ENCODE measurements at regions not wholly inside any gene's neighbourhood (a gene's known extent, or its start where the extent isn't known, plus 50 kb on each side); places are given as distances from the start of the nearest gene placed in this dataset.

GRCh38 chr6:43962458-43962857, 164.8 kb downstream of the MRPL14 start:
- TF ChIP-seq Cebpa-rat (IDR thresholded peaks at IDR 0.05) = no peak
- Histone ChIP-seq H3K9ac (no peak overlapping the region), H3K36me3 (no peaks in the 10 kb centered on the region), H3K27me3 (no peaks in the 10 kb centered on the region), H4K20me1 (no peaks in the 10 kb centered on the region), H3K4me3 (no peak overlapping the region), H3K27ac (no peak overlapping the region), H3K4me1 (peaks cover 0 to 11% (median 0%) of the 10 kb centered on the region in 10 experiments; a peak in 6 of 20 replicates), H3K9me3 (replicated peaks in 1 of 11) (no peaks in the 10 kb centered on the region), H3K4me2 (no peak overlapping the region)

- H4K20me1 ChIP-seq = no peaks in the 10 kb centered on the region
- H3K9ac ChIP-seq = no peak overlapping the region
- no peak overlapping the region for H3K4me3 ChIP-seq
- no peaks in the 10 kb centered on the region for H3K27me3 ChIP-seq
- H3K36me3 ChIP-seq = no peaks in the 10 kb centered on the region
- H3K4me1 ChIP-seq = peaks cover 0 to 7% (median under 1%) of the 10 kb centered on the region in 10 experiments; a peak in 5 of 20 replicates
- no peak overlapping the region for H3K4me2 ChIP-seq
- H3K9me3 ChIP-seq (replicated peaks in 1 of 11) = peaks cover 0 to 10% (median 0%) of the 10 kb centered on the region in 11 experiments; a peak in 4 of 22 replicates
- TF ChIP-seq Cebpa-rat (IDR thresholded peaks at IDR 0.05) = no peak
- no peak overlapping the region for H3K27ac ChIP-seq
These were observed 170.0 kb downstream of the MRPL14 start for GRCh38 chr6:43957273-43957672.

- peaks cover 0 to 10% (median 0%) of the 10 kb centered on the region in 11 experiments; a peak in 4 of 22 replicates for H3K9me3 ChIP-seq (replicated peaks in 1 of 11)
- H3K36me3 ChIP-seq = no peaks in the 10 kb centered on the region
- H3K4me1 ChIP-seq = peaks cover 0 to 11% (median 7%) of the 10 kb centered on the region in 10 experiments; a peak in 10 of 20 replicates
- H4K20me1 ChIP-seq = no peaks in the 10 kb centered on the region
- TF ChIP-seq Cebpa-rat (IDR thresholded peaks at IDR 0.05) = no peak
- no peak overlapping the region for H3K9ac ChIP-seq
- H3K27me3 ChIP-seq = no peaks in the 10 kb centered on the region
- H3K4me2 ChIP-seq = no peak overlapping the region
- H3K27ac ChIP-seq = no peak overlapping the region
- no peak overlapping the region for H3K4me3 ChIP-seq
These were observed 170.8 kb downstream of the MRPL14 start for GRCh38 chr6:43956478-43956877.

DNA sequence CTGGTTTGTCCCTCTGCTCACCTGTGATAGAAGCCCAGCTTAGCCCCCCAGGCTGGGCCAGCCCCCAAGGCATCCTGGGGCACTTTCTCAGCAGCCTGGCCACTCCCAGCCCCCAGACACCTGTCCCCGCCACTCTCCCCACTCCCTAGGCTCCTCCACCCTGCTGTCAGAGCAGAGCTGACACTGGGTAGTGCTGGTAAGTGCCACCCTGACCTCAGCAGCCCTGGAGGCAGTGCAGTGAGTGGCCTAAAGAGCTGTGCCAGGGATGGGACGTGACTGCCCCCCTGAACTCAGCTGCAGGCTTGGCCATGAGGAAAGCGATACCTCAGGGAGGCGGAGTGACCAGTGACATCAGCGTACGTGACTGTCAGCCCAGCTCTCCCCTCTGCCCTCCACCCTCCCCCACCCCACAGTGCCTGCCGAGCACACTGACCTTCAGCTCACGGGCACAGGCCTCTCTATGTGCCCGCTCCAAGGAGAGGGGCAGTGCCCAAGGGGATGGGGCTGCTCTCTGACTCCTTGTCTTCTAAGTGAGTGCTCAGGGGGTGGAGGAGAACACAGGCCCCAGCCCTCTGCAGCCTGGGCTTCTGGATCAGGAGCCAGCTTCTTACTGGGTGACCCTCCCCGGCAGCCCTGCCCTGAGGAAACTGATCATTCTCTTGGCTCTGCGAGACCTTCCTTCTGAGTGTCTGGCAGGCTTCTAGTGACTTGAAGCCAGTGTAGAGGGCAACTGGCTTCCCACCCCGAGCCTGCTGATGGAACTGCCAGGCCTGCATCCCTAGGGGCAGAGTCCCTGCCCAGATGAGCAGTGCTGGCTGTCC, 172.7 kb downstream of the MRPL14 start:
- H3K9ac ChIP-seq = no peak overlapping the region
- H3K9me3 ChIP-seq (replicated peaks in 1 of 11) = peaks cover 0 to 10% (median 0%) of the 10 kb centered on the region in 11 experiments; a peak in 4 of 22 replicates
- no peak overlapping the region for H3K4me2 ChIP-seq
- TF ChIP-seq Cebpa-rat (IDR thresholded peaks at IDR 0.05) = no peak
- no peaks in the 10 kb centered on the region for H3K27me3 ChIP-seq
- H3K27ac ChIP-seq = no peak overlapping the region
- no peak overlapping the region for H3K4me3 ChIP-seq
- peaks cover 0 to 19% (median 12%) of the 10 kb centered on the region in 10 experiments; a peak in 10 of 20 replicates for H3K4me1 ChIP-seq
- no peaks in the 10 kb centered on the region for H3K36me3 ChIP-seq
- H4K20me1 ChIP-seq = no peaks in the 10 kb centered on the region

GRCh38 chr6:43953794-43954310, 173.4 kb downstream of the MRPL14 start:
- Histone ChIP-seq H3K4me2 (no peak overlapping the region), H3K4me3 (no peak overlapping the region), H3K9me3 (replicated peaks in 1 of 11) (peaks cover 0 to 10% (median 0%) of the 10 kb centered on the region in 11 experiments; a peak in 4 of 22 replicates), H3K36me3 (no peaks in the 10 kb centered on the region), H3K9ac (no peak overlapping the region), H3K4me1 (peaks cover 0 to 19% (median 12%) of the 10 kb centered on the region in 10 experiments; a peak in 10 of 20 replicates), H3K27me3 (no peaks in the 10 kb centered on the region), H3K27ac (no peak overlapping the region), H4K20me1 (no peaks in the 10 kb centered on the region)
- no peak for TF ChIP-seq Cebpa-rat (IDR thresholded peaks at IDR 0.05)

DNA sequence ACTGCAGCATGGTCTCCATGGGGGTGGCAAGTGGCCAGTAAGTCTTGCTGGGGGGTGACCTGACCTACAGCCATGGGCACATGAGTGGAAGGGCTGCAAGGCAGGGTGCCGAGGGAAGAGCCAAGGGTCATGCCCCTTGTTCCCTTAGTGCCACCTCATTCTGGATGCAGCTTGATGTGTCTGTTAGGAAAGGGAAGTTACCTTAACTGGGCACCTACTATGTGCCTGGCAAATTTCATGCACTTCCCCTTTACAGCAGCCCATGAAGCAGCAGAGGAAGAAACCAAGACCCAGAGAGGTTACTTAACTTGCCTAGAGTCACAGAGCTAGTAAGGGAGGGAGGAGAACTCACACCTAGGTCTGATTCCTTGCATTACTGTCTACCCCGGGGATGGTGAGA, 174.0 kb downstream of the MRPL14 start:
- Histone ChIP-seq H3K4me3 (no peak overlapping the region), H3K36me3 (no peaks in the 10 kb centered on the region), H3K4me2 (no peak overlapping the region), H3K9ac (no peak overlapping the region), H3K9me3 (replicated peaks in 1 of 11) (peaks cover 0 to 10% (median 0%) of the 10 kb centered on the region in 11 experiments; a peak in 4 of 22 replicates), H3K4me1 (peaks cover 0 to 19% (median 12%) of the 10 kb centered on the region in 10 experiments; a peak in 10 of 20 replicates), H3K27me3 (no peaks in the 10 kb centered on the region), H4K20me1 (no peaks in the 10 kb centered on the region), H3K27ac (no peak overlapping the region)
- TF ChIP-seq Cebpa-rat (IDR thresholded peaks at IDR 0.05) = no peak

- Histone ChIP-seq H3K9me3 (replicated peaks in 1 of 11) (peaks cover 0 to 10% (median 0%) of the 10 kb centered on the region in 11 experiments; a peak in 4 of 22 replicates), H3K36me3 (no peaks in the 10 kb centered on the region), H4K20me1 (no peaks in the 10 kb centered on the region), H3K27me3 (no peaks in the 10 kb centered on the region), H3K9ac (no peak overlapping the region), H3K4me1 (peaks cover 0 to 19% (median 12%) of the 10 kb centered on the region in 10 experiments; a peak in 10 of 20 replicates), H3K27ac (no peak overlapping the region), H3K4me2 (no peak overlapping the region), H3K4me3 (no peak overlapping the region)
- no peak for TF ChIP-seq Cebpa-rat (IDR thresholded peaks at IDR 0.05)
These were observed 174.5 kb downstream of the MRPL14 start for GRCh38 chr6:43952746-43953145.

DNA sequence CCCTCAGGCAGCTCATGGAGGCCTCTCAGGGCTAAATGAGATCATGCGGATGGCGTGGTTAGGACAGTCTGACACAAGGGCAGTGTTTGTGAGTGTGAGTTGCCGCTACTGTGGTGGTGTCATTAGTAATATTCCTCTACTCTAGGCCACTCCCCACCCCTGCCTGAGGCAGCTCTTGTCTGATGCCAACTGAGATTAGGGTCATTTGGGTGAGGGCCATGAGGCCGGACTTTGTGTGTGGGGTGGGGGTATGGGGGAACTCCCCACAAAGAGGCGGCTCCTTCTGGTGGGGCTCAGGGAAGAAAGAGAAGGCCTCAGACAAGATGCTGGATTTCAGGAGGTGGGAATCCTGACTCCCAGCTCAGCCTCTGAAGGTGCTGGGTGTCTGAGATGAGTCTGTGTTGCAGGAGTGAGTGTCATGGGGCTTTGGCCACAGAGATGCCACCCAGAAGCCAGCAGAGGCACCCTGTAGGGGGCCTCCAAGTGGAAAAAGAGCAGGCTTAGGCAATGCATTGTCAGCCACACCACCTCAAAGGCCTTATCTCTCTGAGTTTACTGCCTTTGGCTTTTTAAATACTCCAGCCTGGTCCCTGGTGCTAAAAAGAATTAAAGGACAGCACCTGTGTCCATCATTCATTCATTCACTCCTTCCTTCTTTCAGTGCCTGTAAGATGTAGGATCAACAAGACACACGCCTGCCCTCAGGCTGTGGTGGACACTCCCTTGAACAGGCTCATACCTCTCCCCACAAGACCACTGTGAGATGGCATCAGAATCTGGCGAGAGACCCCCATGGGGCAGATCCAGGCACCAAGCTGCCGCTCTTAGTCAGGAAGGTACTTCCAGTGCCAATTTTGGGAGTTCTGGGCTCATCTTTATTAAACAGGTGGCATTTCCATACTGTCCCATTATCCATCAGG, 175.2 kb downstream of the MRPL14 start:
- Histone ChIP-seq H3K27me3 (no peaks in the 10 kb centered on the region), H3K4me2 (peak overlapping the region in 5 of 11 experiments; percentile 4 to 30 (median 21); a peak in 5 of 22 replicates), H3K27ac (no peak overlapping the region; a peak in 1 of 22 replicates), H3K4me3 (no peak overlapping the region), H4K20me1 (no peaks in the 10 kb centered on the region), H3K36me3 (no peaks in the 10 kb centered on the region), H3K4me1 (peaks cover 0 to 19% (median 12%) of the 10 kb centered on the region in 10 experiments; a peak in 10 of 20 replicates), H3K9ac (peak overlapping the region in 2 of 11 experiments; percentile 19 to 35; a peak in 3 of 22 replicates), H3K9me3 (replicated peaks in 1 of 11) (peaks cover 0 to 10% (median 0%) of the 10 kb centered on the region in 11 experiments; a peak in 7 of 22 replicates)
- no peak for TF ChIP-seq Cebpa-rat (IDR thresholded peaks at IDR 0.05)

All from BLaER1 treated with 17β-estradiol and CSF1 and Interleukin-3, amounts not matched to agents 10 nM and 100 nM (cell line).